IMR-90 (cell line): ENCODE measurements at regions not wholly inside any gene's neighbourhood (a gene's known extent, or its start where the extent isn't known, plus 50 kb on each side); places are given as distances from the start of the nearest gene placed in this dataset.
A peak's percentile ranks its signal among the peaks of the same experiment; 100 is the strongest.

Experiments
- ATAC-seq: fragments of 200-7000 bp; cut with Tn5 transposase; 2 replicates; pipeline ENCODE4 v1.9.1; 2020; ENCODE audit warnings: low read depth, mild to moderate bottlenecking, moderate library complexity
- BruUV-seq: library from RNA; stranded (reverse); fragments of 400-500 nt; replicated peaks from 2 replicates; lab custom pipeline; 2021; lab: Mats Ljungman, UMichigan
- CTCF ChIA-PET: fragments of 300-600 bp; formaldehyde crosslinking; extraction: SDS; loops from one replicate; lab custom pipeline; 2021; ENCODE audit warnings: antibody characterized with exemption; lab: Yijun Ruan, JAX
- POLR2A ChIA-PET: fragments of 300-600 bp; sonication (Branson Sonifier 250); formaldehyde crosslinking; loops from one replicate; lab custom pipeline; 2022; ENCODE audit warnings: antibody characterized with exemption; ENCODE audit not compliant: unreplicated experiment; lab: Charles Lee
- DNase-seq: peaks from one replicate; pipeline ENCODE4 v3.0.0; 2013
- H2AFZ ChIP-seq: replicated peaks from 2 replicates; pipeline ENCODE3; 2013; ENCODE audit warnings: low read length, mild to moderate bottlenecking; ENCODE audit not compliant: poor library complexity
- H2AK5ac ChIP-seq: 2 replicates; pipeline ENCODE4 v1.6.1; 2013; ENCODE audit warnings: low read depth, low read length, inconsistent platforms
- H2AK9ac ChIP-seq: replicated peaks from 2 replicates; pipeline ENCODE3; 2013; ENCODE audit warnings: mild to moderate bottlenecking, low read depth, low read length, moderate library complexity; ENCODE audit not compliant: poor library complexity
- H2BK120ac ChIP-seq: 2 replicates; pipeline ENCODE4 v1.6.1; 2013; ENCODE audit warnings: low read depth, low read length, inconsistent platforms
- H2BK15ac ChIP-seq: 3 replicates; pipeline ENCODE4 v1.6.1; 2013; ENCODE audit warnings: low read depth, low read length, inconsistent platforms
- H2BK20ac ChIP-seq: 2 replicates; pipeline ENCODE4 v1.6.1; 2013; ENCODE audit warnings: low read depth, mild to moderate bottlenecking, inconsistent platforms, low read length, moderate library complexity
- H2BK5ac ChIP-seq: 2 replicates; pipeline ENCODE4 v1.6.1; 2013; ENCODE audit warnings: mild to moderate bottlenecking, low read depth, low read length, inconsistent platforms; ENCODE audit not compliant: poor library complexity, severe bottlenecking
- H3K14ac ChIP-seq: replicated peaks from 2 replicates; pipeline ENCODE4 v1.6.1; 2013; ENCODE audit warnings: low read depth, low read length, inconsistent platforms
- H3K18ac ChIP-seq: 2 replicates; pipeline ENCODE4 v1.6.1; 2013; ENCODE audit warnings: low read depth, low read length, control low read depth
- H3K23ac ChIP-seq: 2 replicates; pipeline ENCODE4 v1.6.1; 2013; ENCODE audit warnings: low read depth, low read length, inconsistent platforms
- H3K27ac ChIP-seq: 2 replicates; pipeline ENCODE4 v1.5.1; 2013; ENCODE audit warnings: mild to moderate bottlenecking, control low read depth, low read length; ENCODE audit not compliant: insufficient read depth
- H3K27me3 ChIP-seq: 2 replicates; pipeline ENCODE4 v1.6.1; 2013; ENCODE audit warnings: low read length; ENCODE audit not compliant: control insufficient read depth, insufficient read depth
- H3K36me3 ChIP-seq: 2 replicates; pipeline ENCODE4 v1.6.1; 2013; ENCODE audit warnings: low read length, mixed read lengths; ENCODE audit not compliant: control insufficient read depth, insufficient read depth
- H3K4ac ChIP-seq: 2 replicates; pipeline ENCODE4 v1.6.1; 2013; ENCODE audit warnings: low read depth, low read length, inconsistent platforms
- H3K4me1 ChIP-seq: 2 replicates; pipeline ENCODE4 v1.6.1; 2013; ENCODE audit warnings: low read length, mixed read lengths; ENCODE audit not compliant: control insufficient read depth, insufficient read depth
- H3K4me2 ChIP-seq: 2 replicates; pipeline ENCODE4 v1.6.1; 2013; ENCODE audit warnings: low read depth, mild to moderate bottlenecking, control low read depth, low read length, moderate library complexity
- H3K4me3 ChIP-seq: 2 replicates; pipeline ENCODE4 v1.5.1; 2013; ENCODE audit warnings: low read depth, mild to moderate bottlenecking, control low read depth, low read length, moderate library complexity; ENCODE audit not compliant: insufficient read depth
- H3K56ac ChIP-seq: 2 replicates; pipeline ENCODE4 v1.6.1; 2013; ENCODE audit warnings: low read length, inconsistent platforms; ENCODE audit not compliant: insufficient read depth; ENCODE audit errors: extremely low read depth
- H3K79me1 ChIP-seq, 2 experiments: 2 replicates each; pipeline ENCODE4 v1.6.1; 2013; ENCODE audit warnings: low read length in 2 of 2, inconsistent platforms in 1 of 2, low read depth in 1 of 2
- H3K9ac ChIP-seq: 2 replicates; pipeline ENCODE4 v1.6.1; 2013; ENCODE audit warnings: low read depth, low read length, control low read depth
- H3K9me1 ChIP-seq: 2 replicates; pipeline ENCODE4 v1.6.1; 2013; ENCODE audit warnings: low read length, inconsistent platforms; ENCODE audit not compliant: insufficient read depth
- H3K9me3 ChIP-seq: 2 replicates; pipeline ENCODE4 v1.6.1; 2013; ENCODE audit warnings: low read length; ENCODE audit not compliant: control insufficient read depth, insufficient read depth
- H4K20me1 ChIP-seq: 2 replicates; pipeline ENCODE4 v1.6.1; 2013; ENCODE audit warnings: low read length, inconsistent platforms; ENCODE audit not compliant: insufficient read depth
- H4K5ac ChIP-seq: 2 replicates; pipeline ENCODE4 v1.6.1; 2013; ENCODE audit warnings: mild to moderate bottlenecking, low read depth, low read length, control low read depth
- H4K8ac ChIP-seq, 2 experiments: 2 replicates each; pipeline ENCODE4 v1.6.1; 2013; ENCODE audit warnings: low read depth in 2 of 2, low read length in 2 of 2, control low read depth in 1 of 2, inconsistent platforms in 1 of 2
- H4K91ac ChIP-seq: 2 replicates; pipeline ENCODE4 v1.6.1; 2013; ENCODE audit warnings: low read depth, low read length, inconsistent platforms; ENCODE audit not compliant: insufficient read depth
- CHD1 ChIP-seq: IDR thresholded peaks from 2 replicates; pipeline ENCODE4 v1.6.1; 2012; ENCODE audit warnings: low read depth, low read length, improper control_type of control experiment
- MAFK ChIP-seq: IDR thresholded peaks from 2 replicates; pipeline ENCODE4 v1.6.1; 2012; ENCODE audit warnings: low read depth, low read length, improper control_type of control experiment
- MAZ ChIP-seq: IDR thresholded peaks from 2 replicates; pipeline ENCODE4 v1.6.1; 2012; ENCODE audit warnings: low read depth, mild to moderate bottlenecking, low read length, improper control_type of control experiment, moderate library complexity, borderline replicate concordance
- MXI1 ChIP-seq: IDR thresholded peaks from 2 replicates; pipeline ENCODE4 v1.6.1; 2012; ENCODE audit warnings: low read depth, mild to moderate bottlenecking, low read length, moderate library complexity, borderline replicate concordance
- POLR2A ChIP-seq: IDR thresholded peaks from 2 replicates; pipeline ENCODE4 v1.6.1; 2012; ENCODE audit warnings: mild to moderate bottlenecking, low read depth, low read length
- RCOR1 ChIP-seq: IDR thresholded peaks from 2 replicates; pipeline ENCODE4 v1.6.1; 2012; ENCODE audit warnings: mild to moderate bottlenecking, low read length, improper control_type of control experiment; ENCODE audit not compliant: insufficient replicate concordance
- RFX5 ChIP-seq: IDR thresholded peaks from 2 replicates; pipeline ENCODE4 v1.8.0; 2012; ENCODE audit warnings: low read depth, mild to moderate bottlenecking, low read length, moderate library complexity
- SMC3 ChIP-seq: fragments of 150-350 bp; IDR thresholded peaks from 2 replicates; pipeline ENCODE4 v1.6.1; 2016; ENCODE audit warnings: low read depth, mild to moderate bottlenecking, antibody characterized with exemption, low read length, moderate library complexity
- dilution Hi-C: fragments of 300-500 bp; cut with HindIII; formaldehyde crosslinking; loops from one replicate; pipeline ENCODE4 v1.14.3; 2018; ENCODE audit warnings: low sequenced_read_pairs; ENCODE audit not compliant: unreplicated experiment
- in situ Hi-C: fragments of 300-500 bp; cut with MboI; formaldehyde crosslinking; loops from 3 replicates; pipeline ENCODE4 v1.14.3; 2019; ENCODE audit warnings: low sequenced_read_pairs, inconsistent platforms, mixed read lengths
- intact Hi-C: fragments of 100-400 bp; cut with micrococcal nuclease; formaldehyde crosslinking; loops from 2 replicates; pipeline ENCODE4 v1.10.0; 2022
- TF ChIP-seq, protein P1 (sequence below): fragments of 150-350 bp; IDR thresholded peaks from 2 replicates; pipeline ENCODE4 v1.6.1; 2016; ENCODE audit warnings: low read depth, mild to moderate bottlenecking, low read length, moderate library complexity, borderline replicate concordance

- no peak overlapping the region for H3K18ac ChIP-seq
- no peak overlapping the region for H3K4ac ChIP-seq
- dilution Hi-C loops (no loop called here), intact Hi-C loops (no loop called here), in situ Hi-C loops (no loop called here)
- H3K27ac ChIP-seq = no peak overlapping the region
- peaks cover 2% of the 10 kb centered on the region; the same call in 1 of the 2 replicates for H3K4me1 ChIP-seq
- H2AFZ ChIP-seq = no peak overlapping the region
- no peaks in the 10 kb centered on the region for H3K27me3 ChIP-seq
- H3K14ac ChIP-seq = no peak overlapping the region
- no peak overlapping the region for H2BK120ac ChIP-seq
- ATAC-seq (no peak), DNase-seq (peak; percentile 5)
- no peak overlapping the region for H2BK15ac ChIP-seq
- H3K56ac ChIP-seq = no peak overlapping the region
- H3K9me1 ChIP-seq = no peaks in the 10 kb centered on the region
- no peaks in the 10 kb centered on the region for H3K9me3 ChIP-seq
- H3K23ac ChIP-seq = no peak overlapping the region
- H3K79me1 ChIP-seq = no peaks in the 10 kb centered on the region
- H4K5ac ChIP-seq = no peak overlapping the region
- H4K91ac ChIP-seq = no peak overlapping the region
- H3K9ac ChIP-seq = no peak overlapping the region
- H3K4me2 ChIP-seq = no peak overlapping the region
- H2BK5ac ChIP-seq = no peak overlapping the region
- peaks cover 3% of the 10 kb centered on the region; the same call in 1 of the 2 replicates for H3K36me3 ChIP-seq
- no peak overlapping the region for H2AK5ac ChIP-seq
- H3K4me3 ChIP-seq = no peak overlapping the region
- H2BK20ac ChIP-seq = no peak overlapping the region
- BruUV-seq = no TSS peak
- no peak overlapping the region for H2AK9ac ChIP-seq
- TF ChIP-seq MXI1 (no peak), CHD1 (no peak), MAFK (no peak), RCOR1 (no peak), MAZ (no peak), RFX5 (no peak), POLR2A (no peak), SMC3 (no peak)
- TF ChIP-seq, protein P1, sequence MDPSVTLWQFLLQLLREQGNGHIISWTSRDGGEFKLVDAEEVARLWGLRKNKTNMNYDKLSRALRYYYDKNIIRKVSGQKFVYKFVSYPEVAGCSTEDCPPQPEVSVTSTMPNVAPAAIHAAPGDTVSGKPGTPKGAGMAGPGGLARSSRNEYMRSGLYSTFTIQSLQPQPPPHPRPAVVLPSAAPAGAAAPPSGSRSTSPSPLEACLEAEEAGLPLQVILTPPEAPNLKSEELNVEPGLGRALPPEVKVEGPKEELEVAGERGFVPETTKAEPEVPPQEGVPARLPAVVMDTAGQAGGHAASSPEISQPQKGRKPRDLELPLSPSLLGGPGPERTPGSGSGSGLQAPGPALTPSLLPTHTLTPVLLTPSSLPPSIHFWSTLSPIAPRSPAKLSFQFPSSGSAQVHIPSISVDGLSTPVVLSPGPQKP = no peak
- CTCF ChIA-PET = no interaction called here
- no peak overlapping the region for H4K8ac ChIP-seq
- POLR2A ChIA-PET = no interaction called here
- no peaks in the 10 kb centered on the region for H4K20me1 ChIP-seq
Observed at GRCh38 chr6:144845186-144845585, 560.1 kb downstream of the UTRN start.
